Globus pallidus (tissue), 1 donor: ENCODE measurements at regions not wholly inside any gene's neighbourhood (a gene's known extent, or its start where the extent isn't known, plus 50 kb on each side); places are given as distances from the start of the nearest gene placed in this dataset.

Experiments
- DNase-seq: peaks from one replicate; pipeline ENCODE4 v3.0.0-alpha.2; 2015; ENCODE audit warnings: low spot score

DNA sequence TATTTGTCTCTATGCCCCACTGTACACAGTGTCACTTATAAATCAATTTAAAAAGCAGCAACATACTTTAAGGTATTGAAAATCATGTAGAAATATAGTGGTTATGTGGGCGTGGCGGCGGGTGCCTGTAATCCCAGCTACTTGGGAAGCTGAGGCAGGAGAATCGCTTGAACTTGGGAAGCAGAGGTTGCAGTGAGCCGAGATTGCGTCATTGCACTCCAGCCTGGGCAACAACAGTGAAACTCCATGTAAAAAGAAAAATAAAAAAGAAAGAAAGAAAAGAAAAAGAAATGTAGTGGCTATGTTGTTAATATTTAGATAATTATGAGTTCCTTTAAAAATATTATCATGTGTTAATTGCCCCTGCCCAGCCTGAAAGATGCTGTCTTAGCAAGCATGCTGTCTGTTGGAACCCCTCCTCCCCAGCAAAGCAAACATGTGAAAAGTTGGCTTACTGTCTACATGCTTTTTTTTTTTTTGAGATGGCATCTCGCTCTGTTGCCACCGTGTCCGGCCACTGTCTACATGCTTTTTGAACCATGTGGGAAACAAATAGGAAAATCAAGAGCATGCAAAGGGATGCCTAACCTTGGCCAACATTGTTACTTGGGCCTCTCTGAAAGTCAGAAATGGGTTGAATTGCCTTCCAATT, 151.4 kb upstream of the TSHZ2 start:
- no peak for DNase-seq

DNA sequence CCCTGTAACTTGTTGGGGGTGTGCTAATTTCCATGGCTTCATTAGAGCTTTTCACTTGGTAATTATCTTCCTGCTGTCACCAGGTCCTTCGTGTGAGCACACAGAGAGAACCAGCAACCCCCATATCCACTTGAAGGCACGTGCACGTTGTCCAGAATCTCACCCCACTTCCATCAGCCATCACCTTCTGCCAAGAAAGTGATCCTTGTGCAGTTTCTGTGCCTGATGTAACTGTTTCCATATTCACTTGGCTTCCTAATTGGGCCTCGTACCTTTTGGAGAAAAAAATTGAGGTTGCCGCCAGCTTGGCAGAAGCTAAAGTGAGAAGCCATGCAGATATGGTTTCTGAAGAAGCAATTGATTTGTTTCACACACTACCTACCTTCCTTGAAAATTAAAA, 153.7 kb upstream of the TSHZ2 start:
- no peak for DNase-seq

DNA sequence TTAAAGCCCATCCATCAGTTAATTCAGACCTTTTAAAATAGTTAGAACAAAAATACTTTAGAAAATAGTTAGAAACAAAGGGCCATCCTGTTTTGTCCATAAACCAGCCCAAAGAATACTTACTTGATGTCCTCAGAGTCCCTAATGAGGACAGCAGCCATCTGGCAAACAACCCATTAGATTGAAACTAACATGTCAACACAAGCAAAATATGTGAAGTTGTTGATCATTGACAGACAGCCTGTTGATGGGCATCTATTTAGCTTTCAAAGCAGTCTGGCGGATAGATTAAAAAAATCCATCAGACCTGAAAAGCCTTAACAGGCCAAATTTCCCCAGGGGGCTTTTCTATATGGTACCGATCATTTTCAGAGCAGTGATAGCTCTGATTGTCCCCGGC, 154.2 kb upstream of the TSHZ2 start:
- no peak for DNase-seq

DNA sequence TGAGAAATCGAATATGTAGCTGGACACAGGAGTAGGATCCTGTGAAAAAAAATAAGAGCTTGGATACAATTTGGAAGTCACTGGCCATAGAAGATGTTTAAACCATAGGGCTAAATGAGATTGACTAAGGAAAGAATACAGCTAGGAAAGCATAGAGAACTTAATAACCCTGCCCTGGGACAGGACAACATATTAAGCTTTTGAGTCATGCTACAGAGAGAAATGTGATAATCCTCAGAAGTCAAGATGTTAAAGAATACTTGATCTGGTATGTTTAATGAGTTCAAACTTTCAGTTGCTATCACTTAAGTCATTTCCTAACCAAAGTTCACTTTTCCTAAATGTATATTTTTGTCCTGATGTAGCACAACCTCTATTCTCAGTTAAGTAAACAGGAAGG, 154.6 kb upstream of the TSHZ2 start:
- DNase-seq, result no peak

DNA sequence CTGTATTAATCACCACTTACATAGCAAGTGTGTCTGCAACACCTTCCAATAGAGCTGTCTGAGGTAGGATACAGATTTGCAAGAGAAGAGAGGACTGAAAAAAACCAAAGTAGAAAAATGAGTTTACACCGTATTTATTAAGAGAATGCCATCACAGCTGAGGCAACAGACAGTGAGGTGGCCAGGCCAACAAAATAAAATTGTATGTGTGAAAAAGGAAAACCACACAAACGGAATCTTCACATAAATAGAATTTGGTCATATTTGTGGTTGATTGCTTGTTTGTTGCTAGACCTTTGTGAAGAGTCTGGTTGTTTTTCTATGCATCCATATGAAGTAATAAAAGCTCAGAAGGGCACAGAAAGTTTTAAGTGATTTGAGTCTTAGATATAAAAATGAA, 157.8 kb upstream of the TSHZ2 start:
- DNase-seq, result no peak

DNA sequence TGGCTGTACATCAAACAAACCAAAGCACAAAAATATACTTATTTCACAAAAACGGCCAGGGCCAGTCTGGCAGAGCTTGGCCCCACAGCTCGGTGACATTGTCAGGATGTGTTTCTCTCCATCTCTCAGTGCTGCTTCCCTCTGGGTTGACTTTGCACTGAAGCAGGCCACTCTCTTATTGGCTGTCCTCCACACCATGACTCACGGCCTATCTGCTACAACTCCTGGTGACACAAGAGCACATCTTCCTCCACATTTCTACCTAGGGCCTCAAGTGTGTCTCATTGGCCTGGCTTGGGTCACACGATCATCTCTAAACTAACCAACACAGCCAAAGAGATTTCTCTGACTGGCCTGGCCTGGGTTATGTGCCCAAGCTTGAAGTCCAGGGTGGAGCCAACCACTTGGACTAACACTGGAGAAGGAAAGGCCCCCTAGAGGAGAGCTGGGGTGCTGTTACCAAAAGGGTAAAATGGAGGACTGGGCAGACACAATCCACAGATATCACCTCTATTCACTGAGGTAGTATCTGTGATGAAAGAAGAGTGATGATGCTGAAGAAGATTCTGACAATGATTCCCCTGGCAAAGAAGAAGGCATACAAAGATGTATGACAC, 159.8 kb upstream of the TSHZ2 start:
- DNase-seq, result no peak

DNA sequence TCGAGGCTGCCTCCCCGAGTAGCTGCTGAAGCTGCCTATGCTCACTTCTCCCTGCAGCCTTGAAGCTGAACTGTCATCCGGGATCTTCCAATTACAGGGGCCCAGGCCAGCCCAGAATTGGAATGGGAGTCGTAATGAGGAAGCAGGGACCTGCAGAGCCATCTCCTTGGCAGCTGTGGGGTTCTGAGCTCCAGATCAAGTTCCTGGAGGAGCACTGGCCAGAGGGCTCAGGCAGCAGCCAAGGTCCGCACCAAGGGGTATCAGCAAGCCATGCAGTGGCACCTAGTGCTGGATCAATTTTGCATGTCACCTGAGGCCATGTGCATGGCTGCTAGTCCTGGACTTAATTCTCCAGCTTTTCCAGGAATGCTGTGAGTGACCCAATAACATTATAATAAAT, 163.2 kb upstream of the TSHZ2 start:
- DNase-seq, result no peak

DNA sequence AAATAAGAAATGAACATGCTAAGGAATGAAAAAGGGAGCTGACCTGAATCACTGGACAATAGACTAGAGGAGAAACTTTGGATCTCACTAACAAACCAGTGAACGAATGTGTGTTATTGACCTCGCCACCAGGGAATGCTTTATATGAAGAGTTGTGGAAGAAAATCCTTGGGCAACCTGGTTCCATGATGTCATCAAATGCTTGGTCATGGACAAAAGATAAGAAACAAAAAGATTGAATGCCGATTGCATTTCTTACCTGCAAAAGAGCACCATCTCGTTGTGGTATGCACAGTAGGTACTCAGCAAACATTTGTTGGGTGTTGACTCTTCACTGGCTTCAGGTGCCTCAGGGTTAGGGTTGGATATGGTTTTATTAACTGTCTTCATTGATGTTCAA, 165.2 kb upstream of the TSHZ2 start:
- no peak for DNase-seq

DNA sequence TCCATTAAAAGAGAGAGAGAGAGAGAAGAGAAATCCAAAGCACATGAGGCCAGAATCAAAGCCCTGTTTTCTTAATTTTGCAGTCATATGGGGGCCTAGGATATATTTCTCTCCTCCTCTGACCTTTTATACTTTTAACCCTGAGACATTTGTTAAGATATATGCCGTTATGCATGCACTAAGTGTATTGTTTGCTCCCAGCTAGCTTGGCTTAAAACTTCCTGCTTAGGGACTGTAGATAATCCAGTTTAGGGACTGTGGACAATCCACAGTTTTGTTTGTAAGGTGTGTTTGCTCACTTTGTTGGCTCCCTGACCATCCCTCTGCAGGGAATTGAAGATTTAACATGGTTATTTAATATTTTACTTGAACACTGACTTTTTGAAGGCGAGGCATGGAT, 166.3 kb upstream of the TSHZ2 start:
- DNase-seq, result no peak

DNA sequence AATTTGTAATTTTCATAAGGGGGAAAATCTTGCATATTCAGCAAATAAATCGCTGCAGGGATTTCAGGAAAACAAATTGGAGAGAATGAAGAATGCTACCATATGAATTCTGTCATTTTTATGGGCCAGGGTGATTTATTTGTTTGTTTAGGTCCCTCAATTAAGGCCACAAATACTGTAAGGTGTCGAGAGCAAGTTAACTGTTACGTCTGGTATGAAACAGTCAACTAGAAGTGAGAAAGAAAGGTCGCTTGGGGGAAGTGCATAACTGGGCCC, 166.9 kb upstream of the TSHZ2 start:
- DNase-seq, result no peak

DNA sequence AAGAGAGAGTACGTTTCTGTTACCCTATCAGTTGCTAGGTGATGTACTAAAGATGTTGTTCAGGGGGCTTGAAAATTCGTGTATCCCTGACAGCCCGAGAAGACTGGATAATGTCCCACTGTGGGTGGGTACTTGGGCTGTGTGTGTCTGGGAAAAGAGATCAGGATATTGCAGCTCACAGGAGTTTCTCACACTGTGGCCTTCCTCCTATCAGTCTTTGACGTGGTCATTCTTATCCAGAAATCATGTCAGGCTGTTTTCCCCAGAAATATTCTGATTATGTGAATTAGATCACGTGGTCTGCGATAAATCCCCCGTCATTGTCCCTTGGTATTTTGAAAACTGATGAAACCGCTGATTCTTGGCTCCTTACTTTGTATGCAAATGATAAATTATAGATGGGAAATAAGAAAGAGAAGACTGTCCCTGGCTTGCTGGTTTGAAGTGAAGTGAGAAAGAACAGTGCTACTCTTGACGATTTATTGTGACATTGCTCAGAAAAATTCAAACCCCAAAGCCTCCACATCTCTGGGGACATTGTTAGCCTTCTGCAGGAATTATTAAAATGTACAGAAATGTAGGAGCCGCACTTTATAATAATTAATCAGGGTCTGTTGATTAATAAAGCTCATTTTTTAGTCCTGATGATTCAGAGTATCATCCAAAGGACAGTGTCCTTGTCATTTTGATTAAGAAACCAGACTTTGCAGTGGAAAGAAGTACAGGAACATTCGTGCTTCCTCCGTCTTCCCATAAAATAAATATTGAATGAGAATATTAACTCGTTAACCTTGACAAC, 167.5 kb upstream of the TSHZ2 start:
- no peak for DNase-seq

DNA sequence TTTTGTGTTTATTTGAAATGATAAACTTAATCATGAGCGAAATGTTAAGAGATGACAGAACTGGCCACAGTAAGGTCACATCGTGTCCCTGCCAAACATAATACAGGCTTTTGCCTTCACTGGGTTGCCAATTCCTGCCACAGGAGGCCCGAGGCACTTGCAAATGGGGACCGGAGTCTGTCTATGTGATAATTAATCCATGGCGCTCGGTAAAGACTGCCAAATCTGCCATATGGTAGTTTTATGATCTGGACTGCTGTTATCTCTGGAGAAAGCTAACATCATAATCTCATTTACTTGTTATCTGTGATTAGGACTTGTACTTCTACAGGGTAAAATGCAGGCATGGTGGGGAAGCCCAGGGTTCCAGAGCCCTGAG, 170.5 kb upstream of the TSHZ2 start:
- DNase-seq, result no peak

DNA sequence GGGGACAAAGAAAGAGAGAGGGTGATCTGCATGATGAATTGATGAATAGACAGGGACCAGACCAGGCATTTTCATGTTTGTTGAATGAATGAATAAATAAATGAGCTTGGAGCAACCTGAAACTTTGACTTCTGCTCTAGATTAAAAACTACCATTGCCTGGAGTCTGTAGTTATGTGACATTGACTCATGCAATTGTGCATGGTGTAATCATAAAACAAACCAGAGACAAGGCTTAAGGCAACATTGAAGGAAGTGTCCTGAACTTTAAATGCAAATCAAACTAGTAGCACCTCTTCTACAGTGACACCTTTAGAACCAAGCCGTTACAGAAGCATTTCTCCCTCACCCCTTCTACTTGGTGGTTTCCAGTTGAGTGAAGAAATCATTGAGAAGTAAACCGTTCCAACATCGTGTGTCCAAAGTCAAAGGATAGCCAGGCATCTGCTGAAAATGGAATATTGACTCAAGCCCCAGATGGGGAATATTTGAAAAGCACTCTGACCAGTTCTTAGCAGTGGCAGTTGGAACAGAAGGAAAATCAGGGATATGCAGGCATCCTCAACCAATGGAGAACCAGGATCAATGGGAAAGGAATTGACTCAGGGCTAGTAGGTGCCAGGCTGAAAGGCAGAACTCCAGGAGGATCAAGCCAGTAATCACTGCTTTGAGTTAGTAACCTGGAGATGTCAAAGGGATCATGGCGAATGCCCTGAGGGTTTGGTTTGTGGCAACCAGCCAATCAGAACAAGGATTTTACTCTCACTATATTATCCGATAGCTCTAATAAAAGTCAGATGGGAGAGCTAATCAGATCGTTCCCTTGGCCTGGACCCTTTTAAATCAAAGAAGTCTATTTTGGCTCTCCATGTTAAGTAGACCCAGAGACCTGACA, 171.2 kb upstream of the TSHZ2 start:
- DNase-seq, result no peak

DNA sequence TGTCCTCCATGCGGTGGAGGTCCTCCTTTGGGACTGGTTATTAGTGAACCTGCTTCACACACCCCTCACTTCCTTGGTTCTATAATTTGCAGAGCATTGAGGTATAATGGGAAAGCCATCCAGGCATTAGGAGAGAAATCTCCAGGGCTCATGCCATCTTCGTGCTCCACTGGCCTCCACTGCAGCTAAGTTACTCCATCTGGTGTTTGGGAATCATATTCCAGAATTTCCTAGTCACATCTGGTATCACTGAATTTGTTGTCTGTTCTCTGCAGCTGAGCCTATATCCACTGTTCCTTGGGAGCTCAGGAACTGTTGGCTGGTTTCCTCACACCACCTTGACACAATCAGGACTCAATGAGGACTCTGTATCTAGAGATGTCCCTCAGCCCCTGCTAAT, 173.0 kb upstream of the TSHZ2 start:
- no peak for DNase-seq

DNA sequence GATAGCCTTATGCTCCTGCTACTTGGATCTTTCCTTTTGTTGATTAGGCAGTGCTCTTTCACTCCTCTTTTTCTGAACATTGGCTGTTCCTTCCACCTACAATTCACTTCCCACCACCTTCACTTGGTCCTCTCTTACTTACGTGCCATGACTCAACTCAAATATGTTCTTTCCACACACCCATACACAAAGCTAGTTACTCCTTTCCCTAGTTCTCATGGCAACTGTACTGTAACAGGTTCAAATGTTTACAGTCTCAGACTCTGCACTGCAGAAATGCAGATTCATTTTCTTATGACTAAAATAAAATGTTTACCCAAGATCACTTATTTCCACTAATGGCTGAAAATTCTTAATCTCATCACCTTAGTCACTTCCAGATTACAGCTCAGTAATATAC, 174.0 kb upstream of the TSHZ2 start:
- no peak for DNase-seq

DNA sequence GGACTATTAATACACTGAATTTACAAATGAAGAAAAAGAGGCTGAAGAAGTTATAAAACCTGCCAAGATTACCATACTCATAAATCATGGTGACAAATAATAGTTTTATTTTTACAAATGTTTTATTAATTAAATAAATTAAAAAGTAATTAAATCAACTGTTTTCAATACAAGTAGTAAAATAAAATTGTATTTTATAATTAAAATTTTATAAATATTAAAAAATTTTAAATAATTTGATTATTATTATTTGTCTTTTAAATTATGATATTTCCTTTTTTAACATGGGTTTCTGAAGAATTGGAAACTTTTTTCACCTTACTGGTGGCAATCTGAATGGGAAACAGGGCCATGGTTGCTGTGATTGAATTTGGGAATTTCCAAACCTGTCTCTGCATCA, 177.3 kb upstream of the TSHZ2 start:
- no peak for DNase-seq

DNA sequence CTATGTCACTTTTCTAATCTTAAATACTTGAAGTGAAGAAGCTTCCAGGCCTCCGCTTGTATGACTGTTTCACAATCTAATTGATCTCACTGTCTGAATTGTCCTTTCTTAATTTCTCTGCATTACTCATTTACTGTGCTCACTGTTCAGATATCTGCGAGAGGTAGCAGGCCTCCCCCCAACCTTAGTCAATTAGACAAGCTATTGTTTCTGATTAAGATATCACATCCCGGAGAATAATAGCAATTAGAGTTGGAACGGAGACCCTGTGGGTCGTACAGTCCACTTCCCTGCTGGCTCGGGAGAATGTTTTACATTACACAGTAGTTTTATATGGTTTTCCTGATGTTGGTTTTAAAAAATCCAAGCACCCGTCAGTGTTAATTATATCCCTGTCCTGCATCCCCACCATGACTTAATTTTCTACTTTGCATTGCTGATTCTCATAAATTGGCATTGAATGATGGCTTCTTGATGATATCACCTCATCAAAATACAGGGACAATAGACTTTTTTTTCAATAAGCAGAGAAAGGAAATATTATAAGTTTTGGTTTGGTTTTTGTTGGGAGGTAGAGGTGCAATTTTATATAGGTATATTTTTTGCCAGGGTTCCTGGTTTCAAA, 178.7 kb upstream of the TSHZ2 start:
- no peak for DNase-seq

DNA sequence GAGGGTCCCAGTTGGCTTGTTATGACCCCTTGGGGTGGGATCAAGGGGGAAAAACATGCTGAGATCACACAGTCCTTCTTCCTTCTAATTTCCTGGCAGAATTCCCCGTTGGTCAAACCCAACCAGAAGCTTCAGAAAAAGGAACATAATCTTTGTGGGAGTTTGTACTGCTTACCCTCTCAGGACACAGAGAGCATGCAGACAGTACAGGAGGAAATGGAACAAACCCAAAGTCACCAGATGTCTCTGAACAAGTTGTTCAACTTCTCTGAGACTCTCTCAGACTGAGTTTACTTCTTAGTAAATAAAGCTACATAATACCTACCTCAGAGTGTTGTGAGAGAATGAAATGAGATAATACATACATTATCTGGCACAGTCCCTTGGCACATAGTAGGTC, 181.1 kb upstream of the TSHZ2 start:
- no peak for DNase-seq

DNA sequence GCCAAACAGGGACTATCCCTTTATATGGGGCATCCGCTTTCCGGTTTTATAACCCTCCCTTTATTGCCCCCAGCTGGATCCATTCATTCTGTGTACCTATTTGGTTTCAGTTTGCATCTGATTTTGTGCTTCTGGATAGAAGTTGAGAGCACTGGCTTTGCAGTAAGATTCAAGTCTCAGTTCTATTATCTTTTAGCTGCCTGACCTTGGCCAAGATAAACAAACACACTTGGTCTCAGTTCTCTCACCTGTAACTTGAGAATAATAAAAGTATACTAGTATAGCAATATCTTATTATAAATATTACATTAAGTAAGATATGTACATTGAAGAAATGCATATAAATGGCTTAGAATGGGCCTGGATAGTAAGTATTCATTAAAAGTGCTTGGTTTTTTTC, 182.4 kb upstream of the TSHZ2 start:
- no peak for DNase-seq

DNA sequence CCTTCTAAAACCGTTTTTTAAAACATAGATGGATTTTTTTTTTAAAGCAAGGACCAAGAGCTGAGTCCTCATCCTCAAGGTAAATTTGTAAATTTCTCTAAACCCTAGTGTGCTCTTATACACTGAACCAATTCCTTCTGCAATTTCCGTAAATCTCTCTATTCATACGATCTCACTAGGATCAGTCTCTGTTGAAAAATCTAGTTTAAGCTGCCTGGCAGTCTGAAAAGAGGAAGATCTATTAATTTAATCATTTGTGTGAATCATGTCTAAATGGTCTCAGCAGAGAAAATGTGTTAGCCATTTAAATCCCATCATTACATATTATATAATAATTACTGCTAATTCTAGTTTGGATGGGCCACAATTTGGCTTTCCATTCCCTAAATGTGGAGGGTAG, 184.2 kb upstream of the TSHZ2 start:
- no peak for DNase-seq

DNA sequence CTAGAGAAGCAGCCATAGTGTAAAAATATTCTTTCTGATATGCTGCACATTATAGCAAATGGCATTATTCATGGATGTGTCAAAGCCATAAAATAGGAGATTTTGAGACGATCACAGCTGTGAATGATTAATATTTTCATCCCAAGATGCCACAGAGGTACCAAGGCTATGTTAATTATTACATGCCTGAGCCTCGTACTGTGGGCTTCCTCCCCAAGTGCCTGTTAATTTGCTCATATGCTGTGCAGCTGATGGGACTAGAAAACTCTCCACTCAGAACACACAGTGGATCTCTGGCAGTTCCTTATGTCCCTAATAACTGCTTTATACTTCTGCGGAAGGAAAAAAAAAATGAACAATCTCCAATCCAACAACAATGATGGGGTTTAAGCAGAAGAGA, 184.9 kb upstream of the TSHZ2 start:
- DNase-seq, result no peak

DNA sequence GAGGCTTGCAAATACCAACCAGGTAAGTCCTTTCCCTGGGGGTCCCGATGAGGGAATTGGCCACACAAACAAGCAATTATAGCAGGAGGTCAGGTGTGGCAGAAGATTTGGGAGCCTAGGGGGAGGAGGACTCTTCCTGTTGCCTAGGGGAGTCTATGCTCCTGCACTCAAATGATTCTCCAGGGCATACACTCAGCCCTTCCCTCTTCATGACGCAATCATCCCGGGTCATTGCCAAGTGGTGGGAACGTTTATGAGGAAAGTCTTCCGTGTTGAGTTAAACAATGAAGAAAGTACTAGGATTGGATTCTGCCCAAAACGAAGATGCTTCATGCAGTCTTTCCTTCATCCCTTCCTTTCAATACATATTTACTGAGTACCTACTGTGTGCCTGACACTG, 186.5 kb upstream of the TSHZ2 start:
- no peak for DNase-seq
